Neural crest cell (in vitro differentiated cells): ENCODE measurements at regions not wholly inside any gene's neighbourhood (a gene's known extent, or its start where the extent isn't known, plus 50 kb on each side); places are given as distances from the start of the nearest gene placed in this dataset.
A peak's percentile ranks its signal among the peaks of the same experiment; 100 is the strongest.

Experiments
- DNase-seq: peaks from one replicate; pipeline ENCODE4 v3.0.0; 2021; ENCODE audit warnings: low read depth, mixed read lengths, low spot score
- H3K27ac Mint-ChIP-seq: one replicate; pipeline ENCODE4 v1.8.0; 2021; ENCODE audit warnings: mild to moderate bottlenecking, mixed read lengths; ENCODE audit not compliant: unreplicated experiment
- H3K27me3 Mint-ChIP-seq: 2 replicates; pipeline ENCODE4 v1.8.0; 2021; ENCODE audit warnings: low read depth, mild to moderate bottlenecking, mixed read lengths
- H3K36me3 Mint-ChIP-seq: 2 replicates; pipeline ENCODE4 v1.8.0; 2021; ENCODE audit warnings: low read depth, mild to moderate bottlenecking, mixed read lengths
- H3K4me1 Mint-ChIP-seq: 2 replicates; pipeline ENCODE4 v1.8.0; 2021; ENCODE audit warnings: mixed read lengths
- H3K4me3 Mint-ChIP-seq: one replicate; pipeline ENCODE4 v1.8.0; 2021; ENCODE audit warnings: mild to moderate bottlenecking, mixed read lengths
- H3K9me3 Mint-ChIP-seq: 2 replicates; pipeline ENCODE4 v1.8.0; 2021; ENCODE audit warnings: mixed read lengths
- CTCF ChIP-seq: fragments of 200-600 bp; sonication (generic); conservative IDR thresholded peaks from 2 replicates; pipeline ENCODE4 v1.5.0; 2021; ENCODE audit warnings: antibody characterized with exemption, mild to moderate bottlenecking

- H3K27ac Mint-ChIP-seq = no peak overlapping the region
- no peak for DNase-seq
- TF ChIP-seq CTCF = no peak
- no peaks in the 10 kb centered on the region for H3K9me3 Mint-ChIP-seq
- peaks cover 40% of the 10 kb centered on the region for H3K4me1 Mint-ChIP-seq
- peaks cover 6% of the 10 kb centered on the region for H3K36me3 Mint-ChIP-seq
- H3K27me3 Mint-ChIP-seq = peaks cover 52% of the 10 kb centered on the region
- peak overlapping the region; percentile 83 for H3K4me3 Mint-ChIP-seq
Observed at GRCh38 chr6:26309731-26310142, 55.3 kb upstream of the BTN3A2 start.

GRCh38 chr6:26311012-26311384 is 54.0 kb upstream of the BTN3A2 start:
- Mint-ChIP-seq H3K9me3 (no peaks in the 10 kb centered on the region), H3K4me1 (peaks cover 29% of the 10 kb centered on the region), H3K27me3 (peaks cover 44% of the 10 kb centered on the region), H3K27ac (no peak overlapping the region), H3K4me3 (peak overlapping the region; percentile 83), H3K36me3 (peaks cover 6% of the 10 kb centered on the region)
- TF ChIP-seq CTCF = no peak
- no peak for DNase-seq

- H3K27me3 Mint-ChIP-seq = peaks cover 46% of the 10 kb centered on the region
- no peak for TF ChIP-seq CTCF
- H3K4me1 Mint-ChIP-seq = peaks cover 29% of the 10 kb centered on the region
- no peak for DNase-seq
- peak overlapping the region; percentile 1 for H3K27ac Mint-ChIP-seq
- H3K36me3 Mint-ChIP-seq = peaks cover 6% of the 10 kb centered on the region
- H3K4me3 Mint-ChIP-seq = peak overlapping the region; percentile 93
- H3K9me3 Mint-ChIP-seq = no peaks in the 10 kb centered on the region
Observed at GRCh38 chr6:26311385-26312095, 53.5 kb upstream of the BTN3A2 start.

GRCh38 chr6:26312096-26312463 is 52.9 kb upstream of the BTN3A2 start:
- Mint-ChIP-seq H3K4me1 (peaks cover 29% of the 10 kb centered on the region), H3K27ac (no peak overlapping the region), H3K27me3 (peaks cover 49% of the 10 kb centered on the region), H3K4me3 (peak overlapping the region; percentile 93), H3K36me3 (peaks cover 6% of the 10 kb centered on the region), H3K9me3 (no peaks in the 10 kb centered on the region)
- no peak for TF ChIP-seq CTCF
- no peak for DNase-seq

GRCh38 chr6:26312501-26313397 is 52.2 kb upstream of the BTN3A2 start:
- Mint-ChIP-seq H3K27ac (peak overlapping the region; percentile 44), H3K4me3 (peak overlapping the region; percentile 93), H3K4me1 (peaks cover 29% of the 10 kb centered on the region), H3K36me3 (peaks cover 6% of the 10 kb centered on the region), H3K27me3 (peaks cover 53% of the 10 kb centered on the region), H3K9me3 (no peaks in the 10 kb centered on the region)
- no peak for TF ChIP-seq CTCF
- peak; percentile 75 for DNase-seq
